ENCODE measurements at regions not wholly inside any gene's neighbourhood (a gene's known extent, or its start where the extent isn't known, plus 50 kb on each side); places are given as distances from the start of the nearest gene placed in this dataset.
"Not testable (repeated sequence)": the region's sequence is repeated elsewhere in the genome, so short reads cannot be mapped to it uniquely, and the experiment has no call there.

- H3K27ac ChIP-seq = no peak overlapping the region
- H3K4me3 ChIP-seq = no peak overlapping the region
Observed at GRCh38 chr13:22945321-22946226, 235.2 kb upstream of the SGCG start.

DNA sequence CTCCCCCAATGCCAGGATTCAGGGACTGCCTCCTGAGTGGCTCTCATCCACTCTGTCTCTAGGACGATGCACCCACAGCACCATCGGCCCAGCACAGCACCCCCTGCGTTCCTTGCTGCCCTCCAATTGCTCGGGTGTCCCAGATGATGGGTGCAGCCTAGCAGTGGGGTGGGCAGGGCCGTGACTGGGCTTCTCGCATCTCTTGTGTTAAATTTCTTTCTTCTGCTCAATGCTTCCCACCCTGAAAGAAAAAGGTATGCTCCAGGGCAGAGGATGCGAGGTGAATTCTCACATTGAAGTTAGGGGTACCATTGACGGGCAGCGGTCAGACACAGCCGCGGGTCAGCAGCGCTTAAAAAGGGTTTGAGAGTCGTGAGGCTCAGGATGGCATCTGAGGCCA, 232.4 kb upstream of the SGCG start:
- Histone ChIP-seq H3K27ac (no peak overlapping the region), H3K4me3 (no peak overlapping the region)

GRCh38 chr13:22952018-22952417, 228.8 kb upstream of the SGCG start:
- not testable (repeated sequence) for H3K27ac ChIP-seq, H3K4me3 ChIP-seq

GRCh38 chr13:22955147-22955546, 225.6 kb upstream of the SGCG start:
- H3K27ac ChIP-seq, H3K4me3 ChIP-seq: not testable (repeated sequence)

GRCh38 chr13:22956456-22957115, 224.2 kb upstream of the SGCG start:
- H3K4me3 ChIP-seq, H3K27ac ChIP-seq: not testable (repeated sequence)

DNA sequence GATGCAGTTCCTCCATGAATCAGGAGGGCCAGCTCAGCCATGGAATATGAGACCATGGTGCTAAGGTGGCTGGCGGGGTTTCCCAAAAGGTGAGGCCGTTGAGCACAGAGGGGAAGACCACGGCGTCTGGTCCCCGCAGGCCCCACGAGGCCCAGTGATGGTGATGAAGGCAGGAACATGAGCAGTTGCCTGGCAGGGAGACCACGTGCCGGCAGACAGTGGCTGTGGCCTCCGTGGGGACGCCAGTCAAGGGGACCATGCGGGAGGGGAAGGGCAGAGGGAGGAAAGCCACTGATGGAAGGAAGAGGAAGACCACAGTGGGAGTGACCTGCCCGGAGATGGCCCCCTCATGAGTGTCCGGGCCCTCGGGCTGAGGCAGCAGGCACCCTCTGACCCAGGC, 220.9 kb upstream of the SGCG start:
- H3K27ac ChIP-seq, H3K4me3 ChIP-seq: not testable (repeated sequence)

GRCh38 chr13:22960827-22961226, 220.0 kb upstream of the SGCG start:
- Histone ChIP-seq H3K4me3 (no peak overlapping the region), H3K27ac (no peak overlapping the region)

GRCh38 chr13:22961342-22961741, 219.4 kb upstream of the SGCG start:
- H3K4me3 ChIP-seq, H3K27ac ChIP-seq: not testable (repeated sequence)

DNA sequence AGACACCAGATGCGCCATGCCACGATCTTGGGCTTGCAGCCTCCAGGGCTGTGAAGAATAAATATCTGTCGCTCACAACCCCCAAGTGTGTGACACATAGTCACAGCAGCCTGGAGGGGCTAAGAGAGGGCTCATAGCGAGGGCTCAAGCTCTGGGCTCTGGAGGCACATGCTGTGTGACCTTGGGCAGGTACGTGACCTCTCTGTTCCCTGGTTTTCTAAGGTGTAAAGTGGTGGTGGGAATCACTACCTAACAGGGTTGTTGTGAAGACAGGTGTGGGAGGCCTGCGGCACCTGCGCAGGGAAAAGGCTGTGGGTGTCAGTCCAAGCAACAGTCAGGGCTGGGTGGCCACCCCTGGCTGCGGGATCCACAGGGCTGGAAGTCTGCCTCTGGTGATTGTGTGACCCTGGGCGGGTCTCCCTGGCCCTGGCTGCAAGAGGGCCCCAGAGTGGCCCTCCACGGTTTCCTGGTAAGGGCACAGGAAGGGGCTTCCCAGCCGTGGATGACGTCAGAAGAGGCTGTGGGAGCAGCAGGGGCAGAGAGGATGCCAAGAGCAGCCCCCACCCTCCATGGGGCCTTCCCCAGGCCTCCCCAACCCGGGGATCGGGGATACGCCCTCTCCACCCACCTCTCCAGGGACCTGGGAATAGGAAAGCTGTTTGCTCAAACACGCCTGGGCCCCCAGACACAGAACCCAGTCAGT, 218.8 kb upstream of the SGCG start:
- Histone ChIP-seq H3K27ac (no peak overlapping the region), H3K4me3 (no peak overlapping the region)

DNA sequence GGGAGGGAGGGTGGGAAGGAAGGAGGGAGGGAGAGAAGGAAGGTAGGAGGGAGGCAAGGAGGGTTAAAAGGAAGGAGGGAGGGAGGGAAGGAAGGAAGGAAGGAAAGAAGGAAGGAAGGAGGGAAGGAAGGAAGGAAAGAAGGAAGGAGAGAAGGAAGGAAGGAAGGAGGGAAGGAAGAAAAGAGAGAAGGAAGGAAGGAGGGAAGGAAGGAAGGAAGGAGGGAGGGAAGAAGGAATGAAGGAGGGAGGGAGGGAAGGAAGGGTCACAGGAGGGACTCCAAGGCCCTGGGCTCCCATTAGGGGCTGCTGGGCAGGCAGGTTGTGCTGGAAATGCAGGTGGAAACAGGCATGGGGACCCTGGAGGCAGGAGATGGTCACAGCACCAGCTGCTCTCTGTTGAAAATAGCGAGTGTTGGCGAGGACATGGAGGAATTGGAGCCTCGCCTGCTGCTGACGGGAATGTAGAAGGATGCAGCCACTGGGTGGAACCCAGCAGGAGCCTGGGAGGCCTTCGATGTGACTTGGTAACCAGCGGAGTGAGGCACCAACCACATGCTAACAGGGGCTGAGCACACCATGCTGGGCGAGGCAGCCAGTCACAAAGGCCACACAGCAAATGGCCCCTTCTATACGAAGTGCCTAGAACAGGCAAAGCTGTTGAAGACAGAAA, 217.3 kb upstream of the SGCG start:
- H3K27ac ChIP-seq, H3K4me3 ChIP-seq: not testable (repeated sequence)

GRCh38 chr13:22964245-22964966, 216.4 kb upstream of the SGCG start:
- no peak overlapping the region for H3K4me3 ChIP-seq
- H3K27ac ChIP-seq = no peak overlapping the region

DNA sequence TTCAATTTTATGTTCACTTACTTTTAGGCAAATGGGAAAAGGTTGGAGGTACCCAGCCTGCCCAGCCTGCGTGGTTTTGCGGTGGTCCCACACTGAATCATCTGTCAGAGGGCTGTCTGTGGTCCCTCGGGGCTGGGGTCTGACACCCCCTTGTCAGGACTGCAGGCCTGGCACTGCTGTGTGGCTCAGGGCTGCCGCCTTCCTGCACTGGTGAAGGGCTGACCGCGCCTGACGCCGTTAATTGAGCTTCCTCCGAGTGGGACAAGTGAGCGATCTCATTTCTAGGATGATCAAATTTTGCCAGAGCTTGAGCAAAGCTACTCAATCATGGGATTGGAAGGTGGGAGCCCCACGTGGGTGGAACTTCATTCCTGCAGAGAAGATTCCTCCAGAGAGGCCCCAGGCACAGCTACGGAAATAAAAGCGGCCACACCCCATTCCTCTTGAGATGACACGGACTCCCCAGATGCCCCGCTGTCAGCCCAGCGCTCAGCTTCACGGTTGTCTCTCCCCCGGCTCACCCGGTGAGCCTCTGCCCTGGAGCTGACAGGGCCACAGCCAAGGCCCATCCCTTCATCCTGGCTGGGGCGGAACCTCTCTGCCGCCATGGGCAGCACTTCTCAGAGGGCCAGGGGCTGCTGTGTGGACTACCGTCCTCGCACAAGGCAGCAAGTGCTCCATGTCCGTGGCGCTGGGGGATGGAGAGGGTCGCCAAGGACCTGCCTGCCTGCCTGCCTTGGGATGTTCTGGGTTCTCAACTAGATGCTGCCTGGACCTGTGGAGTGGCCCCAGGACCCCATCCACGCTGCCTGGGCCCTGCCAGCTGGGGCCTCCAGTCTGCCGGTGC, 215.5 kb upstream of the SGCG start:
- not testable (repeated sequence) for H3K27ac ChIP-seq, H3K4me3 ChIP-seq

- H3K27ac ChIP-seq, H3K4me3 ChIP-seq: not testable (repeated sequence)
Observed at GRCh38 chr13:22965858-22966239, 214.9 kb upstream of the SGCG start.

DNA sequence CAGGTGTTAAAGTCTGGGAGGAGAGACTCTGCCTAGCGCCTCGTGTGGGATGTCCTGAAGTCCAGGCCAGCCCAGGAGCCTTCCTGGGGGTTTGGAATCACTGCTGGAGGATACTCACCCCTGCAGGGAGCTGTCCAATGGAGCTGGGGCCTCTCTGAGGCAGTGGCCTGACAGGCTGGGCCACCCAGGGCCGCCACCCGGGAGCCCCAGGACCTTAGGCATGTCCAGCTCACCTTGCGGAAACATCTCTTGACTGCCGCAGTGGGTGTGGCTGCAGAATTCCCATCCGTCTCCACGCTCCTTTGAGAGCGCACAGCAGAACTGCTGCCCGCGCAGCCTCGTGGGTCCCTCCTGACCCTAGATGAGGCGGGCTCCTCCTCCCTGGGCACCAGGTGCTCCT, 214.0 kb upstream of the SGCG start:
- H3K27ac ChIP-seq, H3K4me3 ChIP-seq: not testable (repeated sequence)

DNA sequence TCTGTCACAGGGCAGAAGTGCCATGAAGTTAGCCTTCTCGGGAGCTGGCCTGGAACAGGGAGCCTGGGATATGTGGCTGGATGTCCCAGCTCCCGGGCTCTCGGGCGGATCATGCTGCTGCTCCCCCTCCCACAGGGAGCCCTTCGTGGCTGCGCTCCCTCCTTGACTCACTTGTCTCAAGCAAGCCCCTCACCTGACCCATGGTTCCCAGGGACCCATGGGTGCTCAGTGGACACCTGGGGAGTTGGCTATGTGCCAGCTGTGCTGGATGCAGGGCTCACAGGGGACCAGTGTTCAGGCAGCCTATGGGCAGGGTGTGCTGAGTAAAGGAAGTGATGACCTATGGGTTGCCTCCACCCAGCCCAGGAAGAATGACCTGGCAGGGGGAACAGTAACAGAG, 213.1 kb upstream of the SGCG start:
- no peak overlapping the region for H3K27ac ChIP-seq
- no peak overlapping the region for H3K4me3 ChIP-seq

DNA sequence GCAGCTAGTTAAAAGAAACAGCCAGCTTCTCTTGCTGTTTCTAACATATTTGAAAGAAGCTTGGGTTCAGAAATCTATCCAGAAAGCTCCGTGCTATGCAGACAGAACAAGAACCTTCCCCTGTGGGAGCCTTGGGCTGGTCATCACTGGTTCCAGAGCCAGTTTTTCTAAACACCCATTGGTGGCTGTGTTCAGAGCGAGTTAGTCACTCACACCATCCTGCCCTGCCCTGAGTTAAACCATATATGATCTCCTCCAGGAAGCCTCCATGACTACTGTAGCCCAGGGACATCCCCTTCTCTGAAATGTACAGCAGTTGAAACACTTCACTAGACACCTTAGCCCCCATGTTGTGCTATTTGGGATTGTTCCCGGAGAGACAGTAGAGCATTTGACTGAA, 200.8 kb upstream of the SGCG start:
- H3K4me3 ChIP-seq = no peak overlapping the region
- no peak overlapping the region for H3K27ac ChIP-seq

DNA sequence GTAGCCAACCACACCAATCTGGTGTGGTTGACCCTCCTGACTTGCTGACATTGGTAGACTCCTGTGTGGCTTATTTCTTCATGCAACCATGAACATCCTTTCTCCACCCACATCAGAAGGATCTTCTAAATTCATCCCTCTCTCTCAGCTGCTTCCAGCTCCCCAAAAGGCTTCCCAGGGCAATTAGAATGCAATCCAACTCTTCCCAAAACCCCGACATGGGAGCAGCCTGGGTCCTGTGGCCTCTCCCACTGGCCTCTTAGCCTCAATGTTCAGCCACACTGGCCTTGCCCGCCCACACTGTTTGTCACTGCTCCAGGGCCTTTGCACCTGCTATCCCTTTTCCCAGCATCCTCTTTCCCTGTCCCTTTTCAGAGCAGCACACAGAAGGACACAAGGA, 199.8 kb upstream of the SGCG start:
- H3K4me3 ChIP-seq = no peak overlapping the region
- H3K27ac ChIP-seq = no peak overlapping the region

- no peak overlapping the region for H3K27ac ChIP-seq
Observed at GRCh38 chr13:22993148-22993547, 187.6 kb upstream of the SGCG start.

DNA sequence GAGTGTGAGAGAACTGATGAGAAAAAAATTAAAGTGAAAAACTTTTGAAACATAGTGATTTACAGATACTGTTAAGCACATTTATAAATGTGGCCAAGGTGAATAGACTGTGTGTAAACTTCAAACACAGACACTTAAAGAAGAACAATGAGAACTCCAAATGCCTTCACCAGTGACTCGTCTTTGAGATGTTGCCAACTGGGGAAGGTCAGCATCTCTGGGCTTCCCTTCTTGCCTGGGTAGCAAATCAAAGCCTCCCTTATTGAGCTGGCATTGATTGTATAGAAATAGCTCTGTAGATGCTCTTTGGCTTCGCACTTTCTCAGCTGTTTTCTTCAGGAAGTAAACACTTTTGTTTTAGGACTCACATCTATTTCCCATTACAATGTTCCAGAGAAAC, 177.3 kb upstream of the SGCG start:
- H3K4me3 ChIP-seq = no peak overlapping the region
- no peak overlapping the region for H3K27ac ChIP-seq

More at GRCh38 chr13:22993148-22993547, 187.6 kb upstream of the SGCG start:
- no peak overlapping the region for H3K4me3 ChIP-seq
